ENCODE measurements at regions not wholly inside any gene's neighbourhood (a gene's known extent, or its start where the extent isn't known, plus 50 kb on each side); places are given as distances from the start of the nearest gene placed in this dataset.
"Not testable (repeated sequence)": the region's sequence is repeated elsewhere in the genome, so short reads cannot be mapped to it uniquely, and the experiment has no call there.

DNA sequence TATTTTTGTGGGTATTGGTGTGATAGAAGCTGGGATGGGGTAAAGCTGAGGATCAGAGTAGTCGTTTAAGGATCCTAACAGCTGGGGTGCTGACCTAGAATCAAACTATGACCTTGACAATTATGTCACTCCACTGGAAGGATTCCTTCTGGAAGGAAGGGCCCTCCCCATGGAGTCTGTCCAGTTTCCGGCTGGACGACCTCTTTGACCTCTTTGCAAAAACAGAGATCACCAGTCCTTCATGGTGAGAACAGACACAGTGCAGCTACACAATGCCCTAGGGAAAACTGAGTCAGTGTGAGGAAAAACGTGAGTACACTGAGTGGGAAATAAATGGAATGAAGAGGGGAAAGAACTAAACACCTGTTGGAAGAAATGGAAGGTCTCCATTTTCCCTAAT is 445.6 kb downstream of the MAT2B start:
- peaks cover 12% of the 10 kb centered on the region for H3K9me3 Mint-ChIP-seq
- CTCF ChIA-PET, result no interaction called here
- TF ChIP-seq TEAD4 (CRISPR knock-in tag; IDR thresholded peaks at IDR 0.05) (no peak), ZNF532 (CRISPR knock-in tag; IDR thresholded peaks at IDR 0.05; ENCODE audit: borderline replicate concordance) (no peak), ZNF232 (CRISPR knock-in tag; IDR thresholded peaks at IDR 0.05) (no peak), FOXJ3 (CRISPR knock-in tag; IDR thresholded peaks at IDR 0.05; ENCODE audit: borderline replicate concordance) (no peak), JAZF1 (CRISPR knock-in tag; IDR thresholded peaks at IDR 0.05) (no peak), ZNF423 (CRISPR knock-in tag; IDR thresholded peaks at IDR 0.05) (no peak)
- H3K27me3 Mint-ChIP-seq (ENCODE audit: low read depth), result no peaks in the 10 kb centered on the region
- no peak overlapping the region for H3K4me3 Mint-ChIP-seq
- H3K27ac Mint-ChIP-seq, result no peak overlapping the region
- no peaks in the 10 kb centered on the region for H3K4me1 Mint-ChIP-seq
- POLR2A ChIA-PET, result no interaction called here
- no peak for DNase-seq (ENCODE audit: low spot score)
- no peaks in the 10 kb centered on the region for H3K36me3 Mint-ChIP-seq
- no peak for ATAC-seq

- Mint-ChIP-seq H3K27me3 (ENCODE audit: low read depth) (no peaks in the 10 kb centered on the region), H3K27ac (no peak overlapping the region), H3K4me3 (no peak overlapping the region), H3K9me3 (no peaks in the 10 kb centered on the region), H3K36me3 (no peaks in the 10 kb centered on the region), H3K4me1 (no peaks in the 10 kb centered on the region)
- DNase-seq (ENCODE audit: low spot score) (no peak), ATAC-seq (no peak)
- POLR2A ChIA-PET, result no interaction called here
- CTCF ChIA-PET, result no interaction called here
- no peak for TF ChIP-seq PREB (CRISPR knock-in tag; IDR thresholded peaks at IDR 0.05; ENCODE audit: borderline replicate concordance)
- no peak for TF ChIP-seq NFYB (CRISPR knock-in tag; conservative IDR thresholded peaks at IDR 0.05; ENCODE audit: low read depth)
- no peak for TF ChIP-seq NR3C1 (CRISPR knock-in tag; conservative IDR thresholded peaks at IDR 0.05; ENCODE audit: low read depth)
- no peak for TF ChIP-seq FOXJ3 (CRISPR knock-in tag; IDR thresholded peaks at IDR 0.05; ENCODE audit: borderline replicate concordance)
- TF ChIP-seq ZNF423 (CRISPR knock-in tag; IDR thresholded peaks at IDR 0.05), result no peak
- no peak for TF ChIP-seq TP53 (CRISPR knock-in tag; IDR thresholded peaks at IDR 0.05)
- TF ChIP-seq ESRRA (CRISPR knock-in tag; IDR thresholded peaks at IDR 0.05; ENCODE audit: borderline replicate concordance), result no peak
- TF ChIP-seq, protein P1, sequence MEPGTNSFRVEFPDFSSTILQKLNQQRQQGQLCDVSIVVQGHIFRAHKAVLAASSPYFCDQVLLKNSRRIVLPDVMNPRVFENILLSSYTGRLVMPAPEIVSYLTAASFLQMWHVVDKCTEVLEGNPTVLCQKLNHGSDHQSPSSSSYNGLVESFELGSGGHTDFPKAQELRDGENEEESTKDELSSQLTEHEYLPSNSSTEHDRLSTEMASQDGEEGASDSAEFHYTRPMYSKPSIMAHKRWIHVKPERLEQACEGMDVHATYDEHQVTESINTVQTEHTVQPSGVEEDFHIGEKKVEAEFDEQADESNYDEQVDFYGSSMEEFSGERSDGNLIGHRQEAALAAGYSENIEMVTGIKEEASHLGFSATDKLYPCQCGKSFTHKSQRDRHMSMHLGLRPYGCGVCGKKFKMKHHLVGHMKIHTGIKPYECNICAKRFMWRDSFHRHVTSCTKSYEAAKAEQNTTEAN (CRISPR knock-in tag; IDR thresholded peaks at IDR 0.05), result no peak
- no peak for TF ChIP-seq ZNF138 (CRISPR knock-in tag; conservative IDR thresholded peaks at IDR 0.05)
- no peak for TF ChIP-seq PRDM15 (CRISPR knock-in tag; IDR thresholded peaks at IDR 0.05)
- no peak for TF ChIP-seq SOX15 (CRISPR knock-in tag; IDR thresholded peaks at IDR 0.05)
- no peak for TF ChIP-seq ATF2 (CRISPR knock-in tag; IDR thresholded peaks at IDR 0.05; ENCODE audit: borderline replicate concordance, low read depth)
These were observed 448.5 kb downstream of the MAT2B start for GRCh38 chr5:163953901-163954300.

DNA sequence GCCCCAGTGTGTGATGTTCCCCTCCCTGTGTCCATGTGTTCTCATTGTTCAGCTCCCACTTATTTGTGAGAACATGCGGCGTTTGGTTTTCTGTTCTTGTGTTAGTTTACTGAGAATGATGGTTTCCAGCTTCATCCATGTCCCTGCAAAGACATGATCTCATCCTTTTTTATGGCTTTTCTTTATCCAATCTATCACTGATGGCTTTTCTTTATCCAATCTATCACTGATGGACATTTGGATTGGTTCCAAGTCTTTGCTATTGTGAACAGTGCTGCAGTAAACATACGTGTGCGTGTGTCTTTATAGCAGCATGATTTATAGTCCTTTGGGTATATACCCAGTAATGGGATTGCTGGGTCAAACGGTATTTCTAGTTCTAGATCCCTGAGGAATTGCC is 455.8 kb downstream of the MAT2B start:
- POLR2A ChIA-PET; CTCF ChIA-PET; H3K27me3 Mint-ChIP-seq (ENCODE audit: low read depth); ATAC-seq; H3K4me3 Mint-ChIP-seq; H3K27ac Mint-ChIP-seq; DNase-seq (ENCODE audit: low spot score); H3K9me3 Mint-ChIP-seq; H3K4me1 Mint-ChIP-seq; H3K36me3 Mint-ChIP-seq: not testable (repeated sequence)
